K562 (cell line): ENCODE measurements at regions not wholly inside any gene's neighbourhood (a gene's known extent, or its start where the extent isn't known, plus 50 kb on each side); places are given as distances from the start of the nearest gene placed in this dataset.
A peak's percentile ranks its signal among the peaks of the same experiment; 100 is the strongest.

ENCODE experiments used
- ATAC-seq: fragments of 200-7000 bp; cut with Tn5 transposase; 3 replicates; pipeline ENCODE4 v1.9.1; 2020; ENCODE audit warnings: moderate library complexity
- BruUV-seq: library from RNA; stranded (reverse); fragments of 400-500 nt; replicated peaks from 2 replicates; lab custom pipeline; 2021; lab: Mats Ljungman, UMichigan
- CTCF ChIA-PET: fragments of 300-600 bp; formaldehyde crosslinking; extraction: SDS; loops from one replicate; lab custom pipeline; 2021; ENCODE audit warnings: low intra/inter-chr PET ratio; lab: Yijun Ruan, JAX
- POLR2A ChIA-PET: fragments of 300-600, 350-650 bp; sonication (Branson Sonifier 250); formaldehyde crosslinking; extraction: SDS; loops from one replicate; lab custom pipeline; 2021; ENCODE audit warnings: antibody characterized with exemption, inconsistent platforms; lab: Yijun Ruan, JAX
- DNase-seq, 4 experiments: peaks; one replicate each; pipeline versions ENCODE4 v3.0.0 to v3.0.0-alpha.2; 2011 to 2018; ENCODE audit warnings: low spot score in 3 of 4, mixed read lengths in 3 of 4; ENCODE audit errors: extremely low read depth in 1 of 4
- FAIRE-seq: peaks from 2 replicates; lab custom pipeline; 2011; peaks lifted over from hg19 to GRCh38; lab: Jason Lieb, UNC
- H2AFZ ChIP-seq: 2 replicates; pipeline ENCODE4 v1.6.0; 2011; ENCODE audit warnings: low read depth, low read length, control low read depth, inconsistent platforms
- H3K27ac ChIP-seq: fragments of 200-600 bp; 3 replicates; pipeline ENCODE4 v1.8.0; 2011; ENCODE audit warnings: low read depth, mild to moderate bottlenecking, control low read depth, inconsistent platforms, low read length, moderate library complexity, mixed read lengths; ENCODE audit errors: extremely low read depth
- H3K27me3 ChIP-seq, 2 experiments: fragments of 300-600 bp in 1 of 2; 2 replicates in 1 of 2; 3 replicates in 1 of 2; pipeline versions ENCODE4 v1.6.0 to v1.8.0; 2011; ENCODE audit warnings: inconsistent platforms in 2 of 2, low read length in 2 of 2, mild to moderate bottlenecking in 1 of 2, mixed read lengths in 1 of 2, moderate library complexity in 1 of 2; ENCODE audit not compliant: control insufficient read depth in 2 of 2, insufficient read depth in 2 of 2
- H3K36me3 ChIP-seq: fragments of 300-600 bp; 3 replicates; pipeline ENCODE4 v1.8.0; 2011; ENCODE audit warnings: mild to moderate bottlenecking, low read length, inconsistent platforms; ENCODE audit not compliant: control insufficient read depth, insufficient read depth
- H3K4me1 ChIP-seq, 2 experiments: fragments of 200-600 bp in 1 of 2; replicated peaks in 1 of 2; 2 replicates in 1 of 2; 3 replicates in 1 of 2; pipeline versions ENCODE4 v1.5.1 to v1.8.0; 2011; ENCODE audit warnings: inconsistent platforms in 2 of 2, low read length in 2 of 2, mild to moderate bottlenecking in 1 of 2, mixed read lengths in 1 of 2, moderate library complexity in 1 of 2; ENCODE audit not compliant: control insufficient read depth in 2 of 2, insufficient read depth in 2 of 2
- H3K4me2 ChIP-seq: 2 replicates; pipeline ENCODE4 v1.6.1; 2011; ENCODE audit warnings: low read length, control low read depth, inconsistent platforms, mixed read lengths; ENCODE audit not compliant: insufficient read depth
- H3K4me3 ChIP-seq: fragments of 200-600 bp; sonication (generic), shearing (Covaris generic); 2 replicates; pipeline ENCODE4 v1.5.1; 2016; ENCODE audit warnings: control low read depth, inconsistent platforms
- H3K79me2 ChIP-seq: fragments of 200-600 bp; 3 replicates; pipeline ENCODE4 v1.8.0; 2011; ENCODE audit warnings: low read length, inconsistent platforms; ENCODE audit not compliant: control insufficient read depth, insufficient read depth
- H3K9ac ChIP-seq, 2 experiments: 2 replicates each; pipeline versions ENCODE4 v1.6.0 to v1.6.1; 2011; ENCODE audit warnings: low read depth in 2 of 2, low read length in 2 of 2, control low read depth in 1 of 2, inconsistent platforms in 1 of 2, mild to moderate bottlenecking in 1 of 2, mixed read lengths in 1 of 2; ENCODE audit not compliant: insufficient read depth in 1 of 2
- H3K9me1 ChIP-seq: one replicate; pipeline ENCODE4 v1.6.0; 2011; ENCODE audit warnings: inconsistent platforms, mild to moderate bottlenecking, low read length, moderate library complexity; ENCODE audit not compliant: control insufficient read depth, insufficient read depth
- H3K9me3 ChIP-seq: replicated peaks from 2 replicates; pipeline ENCODE4 v1.5.1; 2011; ENCODE audit warnings: low read depth, low read length, inconsistent platforms; ENCODE audit not compliant: control insufficient read depth, insufficient read depth
- H4K20me1 ChIP-seq: replicated peaks from 2 replicates; pipeline ENCODE4 v1.6.1; 2011; ENCODE audit warnings: low read length, inconsistent platforms, mixed read lengths; ENCODE audit not compliant: control insufficient read depth, insufficient read depth
- ERF ChIP-seq: fragments of 450-650 bp; formaldehyde crosslinking; IDR thresholded peaks from 2 replicates; pipeline ENCODE4 v1.4.0; 2020; ENCODE audit warnings: mild to moderate bottlenecking, mixed read lengths
- MNT ChIP-seq, 2 experiments: fragments of 450-650 bp; conservative IDR thresholded peaks; 2 replicates each; pipeline ENCODE4 v1.6.1; 2017; ENCODE audit warnings: mild to moderate bottlenecking in 2 of 2, moderate library complexity in 2 of 2
- RBM25 ChIP-seq: fragments of 200-400 bp; formaldehyde crosslinking; IDR thresholded peaks from 2 replicates; pipeline ENCODE4 v1.6.1; 2018; ENCODE audit warnings: low read length, low read depth, moderate library complexity; ENCODE audit not compliant: severe bottlenecking
- SUPT5H ChIP-seq: fragments of 450-650 bp; IDR thresholded peaks from 2 replicates; pipeline ENCODE4 v1.6.1; 2016
- ZKSCAN3 ChIP-seq: fragments of 250-450 bp; sonication (Bioruptor Pico); IDR thresholded peaks from 2 replicates; pipeline ENCODE4 v1.4.0; 2020
- ZNF785 ChIP-seq: fragments of 250-450 bp; sonication (Bioruptor Pico); IDR thresholded peaks from 2 replicates; pipeline ENCODE4 v1.4.0; 2020; ENCODE audit warnings: mild to moderate bottlenecking
- WGBS: fragments of 100-300 bp; shearing (Covaris generic); methylation state at CpG from one replicate; pipeline ENCODE4 v1.1.6; 2016; ENCODE audit warnings: low coverage, mixed read lengths; ENCODE audit not compliant: insufficient coverage; ENCODE audit errors: missing lambda C conversion rate; 5-methylcytosine and 5-hydroxymethylcytosine counted together
- in situ Hi-C: fragments of 300-500 bp; cut with MboI; formaldehyde crosslinking; loops from 4 replicates; pipeline ENCODE4 v1.15.0; 2018; ENCODE audit warnings: inconsistent platforms, mixed read lengths
- intact Hi-C: fragments of 100-400 bp; cut with micrococcal nuclease; formaldehyde crosslinking; loops from 2 replicates; pipeline ENCODE4 v1.14.2; 2022
- TF ChIP-seq, protein P1 (sequence below): sonication (generic); formaldehyde crosslinking; IDR thresholded peaks from 2 replicates; pipeline ENCODE4 v1.8.1; 2023; ENCODE audit warnings: missing genetic modification reagents, mild to moderate bottlenecking, borderline replicate concordance
- TF ChIP-seq, protein P2 (sequence below), 3 experiments: IDR thresholded peaks in 2 of 3; conservative IDR thresholded peaks in 1 of 3; 2 replicates each; pipeline ENCODE4 v1.5.1; 2011 to 2012; ENCODE audit warnings: low read length in 3 of 3, mild to moderate bottlenecking in 3 of 3, control low read depth in 2 of 3, improper control_type of control experiment in 1 of 3, inconsistent platforms in 1 of 3, low read depth in 1 of 3, mixed read lengths in 1 of 3, moderate library complexity in 1 of 3; ENCODE audit not compliant: insufficient read depth in 2 of 3

- Histone ChIP-seq H3K27me3 (no peaks in the 10 kb centered on the region), H3K9ac (no peak overlapping the region), H3K9me1 (no peaks in the 10 kb centered on the region), H3K27ac (no peak overlapping the region), H3K4me2 (no peak overlapping the region), H3K36me3 (no peaks in the 10 kb centered on the region), H3K4me3 (no peak overlapping the region), H3K4me1 (no peaks in the 10 kb centered on the region), H3K79me2 (no peaks in the 10 kb centered on the region), H3K9me3 (no peaks in the 10 kb centered on the region), H4K20me1 (no peaks in the 10 kb centered on the region), H2AFZ (no peak overlapping the region)
- in situ Hi-C loops (no loop called here), intact Hi-C loops (no loop called here)
- ATAC-seq (no peak), DNase-seq (no peak), FAIRE-seq (no peak)
- no TSS peak for BruUV-seq
- POLR2A ChIA-PET: no interaction called here
- WGBS: 0% methylated on average over 1 of the region's 1 CpG
- CTCF ChIA-PET: no interaction called here
- no peak for TF ChIP-seq SUPT5H
- TF ChIP-seq, protein P1, sequence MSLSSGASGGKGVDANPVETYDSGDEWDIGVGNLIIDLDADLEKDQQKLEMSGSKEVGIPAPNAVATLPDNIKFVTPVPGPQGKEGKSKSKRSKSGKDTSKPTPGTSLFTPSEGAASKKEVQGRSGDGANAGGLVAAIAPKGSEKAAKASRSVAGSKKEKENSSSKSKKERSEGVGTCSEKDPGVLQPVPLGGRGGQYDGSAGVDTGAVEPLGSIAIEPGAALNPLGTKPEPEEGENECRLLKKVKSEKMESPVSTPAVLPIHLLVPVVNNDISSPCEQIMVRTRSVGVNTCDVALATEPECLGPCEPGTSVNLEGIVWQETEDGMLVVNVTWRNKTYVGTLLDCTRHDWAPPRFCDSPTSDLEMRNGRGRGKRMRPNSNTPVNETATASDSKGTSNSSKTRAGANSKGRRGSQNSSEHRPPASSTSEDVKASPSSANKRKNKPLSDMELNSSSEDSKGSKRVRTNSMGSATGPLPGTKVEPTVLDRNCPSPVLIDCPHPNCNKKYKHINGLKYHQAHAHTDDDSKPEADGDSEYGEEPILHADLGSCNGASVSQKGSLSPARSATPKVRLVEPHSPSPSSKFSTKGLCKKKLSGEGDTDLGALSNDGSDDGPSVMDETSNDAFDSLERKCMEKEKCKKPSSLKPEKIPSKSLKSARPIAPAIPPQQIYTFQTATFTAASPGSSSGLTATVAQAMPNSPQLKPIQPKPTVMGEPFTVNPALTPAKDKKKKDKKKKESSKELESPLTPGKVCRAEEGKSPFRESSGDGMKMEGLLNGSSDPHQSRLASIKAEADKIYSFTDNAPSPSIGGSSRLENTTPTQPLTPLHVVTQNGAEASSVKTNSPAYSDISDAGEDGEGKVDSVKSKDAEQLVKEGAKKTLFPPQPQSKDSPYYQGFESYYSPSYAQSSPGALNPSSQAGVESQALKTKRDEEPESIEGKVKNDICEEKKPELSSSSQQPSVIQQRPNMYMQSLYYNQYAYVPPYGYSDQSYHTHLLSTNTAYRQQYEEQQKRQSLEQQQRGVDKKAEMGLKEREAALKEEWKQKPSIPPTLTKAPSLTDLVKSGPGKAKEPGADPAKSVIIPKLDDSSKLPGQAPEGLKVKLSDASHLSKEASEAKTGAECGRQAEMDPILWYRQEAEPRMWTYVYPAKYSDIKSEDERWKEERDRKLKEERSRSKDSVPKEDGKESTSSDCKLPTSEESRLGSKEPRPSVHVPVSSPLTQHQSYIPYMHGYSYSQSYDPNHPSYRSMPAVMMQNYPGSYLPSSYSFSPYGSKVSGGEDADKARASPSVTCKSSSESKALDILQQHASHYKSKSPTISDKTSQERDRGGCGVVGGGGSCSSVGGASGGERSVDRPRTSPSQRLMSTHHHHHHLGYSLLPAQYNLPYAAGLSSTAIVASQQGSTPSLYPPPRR (CRISPR knock-in tag): no peak
- TF ChIP-seq ERF: no peak
- TF ChIP-seq, protein P2, sequence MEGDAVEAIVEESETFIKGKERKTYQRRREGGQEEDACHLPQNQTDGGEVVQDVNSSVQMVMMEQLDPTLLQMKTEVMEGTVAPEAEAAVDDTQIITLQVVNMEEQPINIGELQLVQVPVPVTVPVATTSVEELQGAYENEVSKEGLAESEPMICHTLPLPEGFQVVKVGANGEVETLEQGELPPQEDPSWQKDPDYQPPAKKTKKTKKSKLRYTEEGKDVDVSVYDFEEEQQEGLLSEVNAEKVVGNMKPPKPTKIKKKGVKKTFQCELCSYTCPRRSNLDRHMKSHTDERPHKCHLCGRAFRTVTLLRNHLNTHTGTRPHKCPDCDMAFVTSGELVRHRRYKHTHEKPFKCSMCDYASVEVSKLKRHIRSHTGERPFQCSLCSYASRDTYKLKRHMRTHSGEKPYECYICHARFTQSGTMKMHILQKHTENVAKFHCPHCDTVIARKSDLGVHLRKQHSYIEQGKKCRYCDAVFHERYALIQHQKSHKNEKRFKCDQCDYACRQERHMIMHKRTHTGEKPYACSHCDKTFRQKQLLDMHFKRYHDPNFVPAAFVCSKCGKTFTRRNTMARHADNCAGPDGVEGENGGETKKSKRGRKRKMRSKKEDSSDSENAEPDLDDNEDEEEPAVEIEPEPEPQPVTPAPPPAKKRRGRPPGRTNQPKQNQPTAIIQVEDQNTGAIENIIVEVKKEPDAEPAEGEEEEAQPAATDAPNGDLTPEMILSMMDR (IDR thresholded peaks at IDR 0.05 in 2 of 3, conservative IDR thresholded peaks at IDR 0.05 in 1 of 3; ENCODE audit: insufficient read depth in 2 of 3, low read depth in 1 of 3, low read length in 3 of 3): peak in 1 of 3 experiments; percentile 4; a peak in 1 of 6 replicates
- no peak for TF ChIP-seq MNT (conservative IDR thresholded peaks at IDR 0.05)
- no peak for TF ChIP-seq RBM25
- no peak for TF ChIP-seq ZNF785 (CRISPR knock-in tag)
- TF ChIP-seq ZKSCAN3 (CRISPR knock-in tag): no peak
Observed at GRCh38 chrX:146224442-146224841, 406.8 kb downstream of the SLITRK2 start.
